ENCODE measurements at regions not wholly inside any gene's neighbourhood (a gene's known extent, or its start where the extent isn't known, plus 50 kb on each side); places are given as distances from the start of the nearest gene placed in this dataset.
"Not testable (repeated sequence)": the region's sequence is repeated elsewhere in the genome, so short reads cannot be mapped to it uniquely, and the experiment has no call there.

GRCh38 chr2:194824450-194824849 is 832.6 kb upstream of the SLC39A10 start:
- DNase-seq (ENCODE audit: low read depth in 1 of 2, low spot score in 1 of 2), result no peak

- DNase-seq (ENCODE audit: low read depth in 1 of 2, low spot score in 1 of 2), result no peak
Observed at GRCh38 chr2:194822657-194823056, 834.4 kb upstream of the SLC39A10 start.

- no peak for DNase-seq (ENCODE audit: low read depth in 1 of 2, low spot score in 1 of 2)
Observed at GRCh38 chr2:194822097-194822496, 834.9 kb upstream of the SLC39A10 start.

GRCh38 chr2:194819367-194819766 is 837.7 kb upstream of the SLC39A10 start:
- DNase-seq (ENCODE audit: low read depth in 1 of 2, low spot score in 1 of 2), result no peak

- no peak for DNase-seq (ENCODE audit: low read depth in 1 of 2, low spot score in 1 of 2)
Observed at GRCh38 chr2:194815475-194815874, 841.6 kb upstream of the SLC39A10 start.

- DNase-seq (ENCODE audit: low read depth in 1 of 2, low spot score in 1 of 2), result no peak
Observed at GRCh38 chr2:194802589-194802988, 854.4 kb upstream of the SLC39A10 start.

GRCh38 chr2:194787071-194787470 is 870.0 kb upstream of the SLC39A10 start:
- DNase-seq (ENCODE audit: low read depth in 1 of 2, low spot score in 1 of 2), result not testable (repeated sequence)

- DNase-seq (ENCODE audit: low read depth in 1 of 2, low spot score in 1 of 2), result not testable (repeated sequence)
Observed at GRCh38 chr2:194771394-194771793, 885.6 kb upstream of the SLC39A10 start.

GRCh38 chr2:194769030-194769429 is 888.0 kb upstream of the SLC39A10 start:
- DNase-seq (ENCODE audit: low read depth in 1 of 2, low spot score in 1 of 2), result no peak

- no peak for DNase-seq (ENCODE audit: low read depth in 1 of 2, low spot score in 1 of 2)
Observed at GRCh38 chr2:194765723-194766122, 891.3 kb upstream of the SLC39A10 start.

- no peak for DNase-seq (ENCODE audit: low read depth in 1 of 2, low spot score in 1 of 2)
Observed at GRCh38 chr2:194750926-194751325, 906.1 kb upstream of the SLC39A10 start.

GRCh38 chr2:194745557-194746146 is 911.4 kb upstream of the SLC39A10 start:
- no peak for DNase-seq (ENCODE audit: low read depth in 1 of 2, low spot score in 1 of 2)

GRCh38 chr2:194742706-194743105 is 914.3 kb upstream of the SLC39A10 start:
- no peak for DNase-seq (ENCODE audit: low read depth in 1 of 2, low spot score in 1 of 2)

GRCh38 chr2:194739217-194739616 is 917.8 kb upstream of the SLC39A10 start:
- no peak for DNase-seq (ENCODE audit: low read depth in 1 of 2, low spot score in 1 of 2)

- no peak for DNase-seq (ENCODE audit: low read depth in 1 of 2, low spot score in 1 of 2)
Observed at GRCh38 chr2:194735837-194736542, 921.0 kb upstream of the SLC39A10 start.

GRCh38 chr2:194730266-194730665 is 926.8 kb upstream of the SLC39A10 start:
- DNase-seq (ENCODE audit: low read depth in 1 of 2, low spot score in 1 of 2), result no peak

- no peak for DNase-seq (ENCODE audit: low read depth in 1 of 2, low spot score in 1 of 2)
Observed at GRCh38 chr2:194725169-194725568, 931.9 kb upstream of the SLC39A10 start.

- no peak for DNase-seq (ENCODE audit: low read depth in 1 of 2, low spot score in 1 of 2)
Observed at GRCh38 chr2:194723446-194723845, 933.6 kb upstream of the SLC39A10 start.

- DNase-seq (ENCODE audit: low read depth in 1 of 2, low spot score in 1 of 2), result no peak
Observed at GRCh38 chr2:194721227-194721626, 935.8 kb upstream of the SLC39A10 start.

GRCh38 chr2:194720462-194720861 is 936.6 kb upstream of the SLC39A10 start:
- no peak for DNase-seq (ENCODE audit: low read depth in 1 of 2, low spot score in 1 of 2)

GRCh38 chr2:194718881-194719280 is 938.1 kb upstream of the SLC39A10 start:
- DNase-seq (ENCODE audit: low read depth in 1 of 2, low spot score in 1 of 2), result no peak

- no peak for DNase-seq (ENCODE audit: low read depth in 1 of 2, low spot score in 1 of 2)
Observed at GRCh38 chr2:194714541-194714940, 942.5 kb upstream of the SLC39A10 start.

GRCh38 chr2:194709840-194710239 is 947.2 kb upstream of the SLC39A10 start:
- DNase-seq (ENCODE audit: low read depth in 1 of 2, low spot score in 1 of 2), result no peak
